ENCODE measurements at regions not wholly inside any gene's neighbourhood (a gene's known extent, or its start where the extent isn't known, plus 50 kb on each side); places are given as distances from the start of the nearest gene placed in this dataset.

DNA sequence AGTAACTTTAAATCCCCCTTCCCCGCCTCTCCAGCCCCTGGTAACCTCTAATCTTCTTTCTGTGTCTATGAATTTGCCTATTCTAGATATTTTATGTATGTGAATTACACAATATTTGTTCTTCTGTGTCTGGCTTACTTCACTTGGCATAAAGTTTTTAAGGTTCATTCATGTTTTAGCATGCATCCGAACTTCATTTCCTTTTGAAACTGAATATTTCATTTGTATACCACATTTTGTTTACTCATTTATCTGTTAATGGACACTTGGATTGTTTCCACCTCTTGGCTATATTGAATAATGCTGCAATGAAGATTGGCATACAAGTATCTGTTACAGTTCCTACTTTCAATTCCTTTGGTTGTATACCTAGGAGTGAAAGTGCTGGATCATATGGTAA lies 205.3 kb downstream of the TM2D1 start:
- no peak for DNase-seq

DNA sequence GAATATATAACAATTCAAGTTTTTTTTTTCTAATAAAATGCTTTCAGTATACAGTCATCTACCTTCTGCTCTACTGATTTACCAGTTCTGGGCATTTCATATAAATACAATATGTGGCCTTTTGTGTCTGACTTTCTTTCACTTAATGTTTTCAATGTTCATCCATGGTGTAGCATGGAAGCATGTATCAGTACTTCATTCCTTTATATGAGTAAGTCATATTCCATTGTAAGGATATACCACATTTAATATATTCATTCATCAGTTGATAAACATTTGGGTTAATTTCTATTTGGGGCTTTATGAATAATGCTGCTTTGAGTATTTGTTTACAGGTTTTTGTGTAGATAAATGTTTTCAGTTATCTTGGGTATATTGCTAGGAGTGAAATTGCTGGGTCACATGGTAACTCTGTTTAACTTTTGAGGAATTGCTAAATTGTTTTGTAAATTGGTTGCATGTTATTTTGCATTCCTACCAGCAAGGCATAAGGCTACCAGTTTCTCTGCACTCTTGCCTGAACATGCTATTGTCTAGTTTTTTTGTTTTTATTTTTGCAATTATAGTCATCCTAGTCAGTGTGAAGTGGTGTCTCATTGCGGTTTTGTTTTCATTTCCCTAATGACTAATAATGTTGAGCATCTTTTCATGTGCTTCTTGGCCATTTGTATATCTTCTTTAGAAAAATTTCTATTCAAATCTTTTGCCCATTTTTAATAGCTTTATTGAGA lies 206.1 kb downstream of the TM2D1 start:
- no peak for DNase-seq

DNA sequence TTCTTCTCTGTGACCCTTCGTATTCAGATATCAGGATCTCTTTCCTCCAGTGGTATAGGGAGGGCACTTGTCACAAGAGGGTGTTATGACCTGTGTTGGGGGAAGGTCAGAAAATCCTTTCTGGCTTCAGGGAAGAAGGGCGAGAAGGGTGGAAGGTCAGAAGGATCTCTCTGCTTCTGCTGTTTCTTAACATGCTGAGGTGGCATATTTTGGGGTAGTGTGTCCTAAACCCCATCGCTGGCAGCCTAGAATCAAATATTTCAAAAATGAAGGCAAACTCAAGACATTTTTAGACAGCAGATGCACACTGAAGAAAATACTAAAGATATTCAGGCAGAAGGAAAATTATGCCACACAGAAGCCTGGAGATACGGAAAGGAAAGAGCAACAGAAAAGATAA lies 207.6 kb downstream of the TM2D1 start:
- DNase-seq: no peak

DNA sequence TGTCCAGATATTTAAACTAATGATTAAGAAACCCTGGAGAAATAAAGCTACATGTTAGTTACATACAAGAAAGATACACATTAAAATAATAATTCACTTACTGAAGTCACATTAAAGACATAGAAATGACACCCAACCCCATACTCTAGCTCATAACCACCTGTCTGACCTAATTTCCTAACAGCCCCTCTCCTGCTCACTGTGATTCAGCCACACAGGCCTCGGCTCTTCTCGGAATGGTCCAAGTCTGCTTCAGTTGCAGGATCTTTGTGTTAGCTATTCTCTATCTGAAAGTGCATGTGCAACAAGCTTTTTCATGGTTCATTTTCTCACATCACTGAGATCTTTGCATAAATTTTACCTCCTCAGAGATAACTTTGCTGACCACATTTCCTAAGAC lies 209.8 kb downstream of the TM2D1 start:
- DNase-seq: no peak
